Esophagus muscularis mucosa (tissue), 4 donors: ENCODE measurements at regions not wholly inside any gene's neighbourhood (a gene's known extent, or its start where the extent isn't known, plus 50 kb on each side); places are given as distances from the start of the nearest gene placed in this dataset.

Experiments used
- DNase-seq: peaks from one replicate; pipeline ENCODE4 v3.0.0-alpha.2; 2017; ENCODE audit errors: extremely low spot score
- H3K27ac ChIP-seq, 4 donors: fragments of 200-600 bp; sonication (generic); replicated peaks in 1 of 4; 1 replicate in 3 of 4; 2 replicates in 1 of 4; pipeline ENCODE4 v1.5.1; 2016 to 2019; ENCODE audit warnings: mild to moderate bottlenecking in 1 of 4
- H3K27me3 ChIP-seq, 4 donors: fragments of 200-600 bp; sonication (generic); one replicate each; pipeline versions ENCODE4 v1.5.1 to v1.6.0; 2016 to 2019
- H3K36me3 ChIP-seq, 4 donors: fragments of 200-600 bp; sonication (generic); one replicate each; pipeline ENCODE4 v1.5.1; 2016 to 2019
- H3K4me1 ChIP-seq, 4 donors: fragments of 200-600 bp; sonication (generic); one replicate each; pipeline ENCODE4 v1.5.1; 2016 to 2019
- H3K4me3 ChIP-seq, 4 donors: fragments of 200-600 bp; sonication (generic); 1 replicate in 2 of 4; 2 replicates in 2 of 4; pipeline ENCODE4 v1.5.1; 2016 to 2019; ENCODE audit warnings: mild to moderate bottlenecking in 4 of 4, moderate library complexity in 1 of 4
- H3K9me3 ChIP-seq, 4 donors: fragments of 200-600 bp; sonication (generic); 1 replicate in 3 of 4; 2 replicates in 1 of 4; pipeline ENCODE4 v1.5.1; 2016 to 2019
- CTCF ChIP-seq, 3 experiments: fragments of 200-600 bp in 2 of 3; fragments of 450-650 bp in 1 of 3; sonication (generic) in 2 of 3; IDR thresholded peaks; one replicate each; pipeline ENCODE4 v1.5.1; 2017 to 2019; ENCODE audit warnings: antibody characterized with exemption in 3 of 3, mild to moderate bottlenecking in 2 of 3, moderate library complexity in 1 of 3
- EP300 ChIP-seq: sonication (generic); formaldehyde crosslinking; IDR thresholded peaks from one replicate; pipeline ENCODE4 v1.6.1; 2017; ENCODE audit warnings: antibody characterized with exemption
- POLR2A ChIP-seq: fragments of 450-650 bp; IDR thresholded peaks from one replicate; pipeline ENCODE4 v1.6.1; 2017; ENCODE audit warnings: antibody characterized with exemption, moderate library complexity, mild to moderate bottlenecking, low read depth
- POLR2AphosphoS5 ChIP-seq, 2 donors: sonication (generic); formaldehyde crosslinking; IDR thresholded peaks; one replicate each; pipeline ENCODE4 v1.6.1; 2017; ENCODE audit warnings: antibody characterized with exemption in 2 of 2
- whole genome bisulfite sequencing: methylation state at CpG from one replicate; pipeline ENCODE4 v1.1.5; 2018; 5-methylcytosine and 5-hydroxymethylcytosine counted together
- intact Hi-C: fragments of 100-400 bp; cut with DNase I; formaldehyde crosslinking; loops from one replicate; pipeline ENCODE4 v1.15.1; 2023

- intact Hi-C loops: no loop called here
- H3K9me3 ChIP-seq: no peaks in the 10 kb centered on the region
- TF ChIP-seq POLR2A (no peak), EP300 (no peak), POLR2AphosphoS5 (IDR thresholded peaks at IDR 0.05) (no peak), CTCF (IDR thresholded peaks at IDR 0.05) (no peak)
- 92% methylated on average over 7 of the region's 7 CpGs for WGBS
- H3K27me3 ChIP-seq: no peaks in the 10 kb centered on the region
- no peak overlapping the region for H3K4me3 ChIP-seq
- DNase-seq: no peak
- peaks cover 0 to 9% (median 3%) of the 10 kb centered on the region in 4 donors for H3K4me1 ChIP-seq
- H3K36me3 ChIP-seq: no peaks in the 10 kb centered on the region
- no peak overlapping the region for H3K27ac ChIP-seq
Measured at GRCh38 chr20:58580474-58580835, 65.3 kb upstream of the APCDD1L start.

- WGBS: 94% methylated on average over 23 of the region's 23 CpGs
- H3K4me3 ChIP-seq: no peak overlapping the region
- H3K27me3 ChIP-seq: no peaks in the 10 kb centered on the region
- no peaks in the 10 kb centered on the region for H3K9me3 ChIP-seq
- H3K36me3 ChIP-seq: no peaks in the 10 kb centered on the region
- peaks cover 0 to 4% (median under 1%) of the 10 kb centered on the region in 4 donors for H3K4me1 ChIP-seq
- no peak for DNase-seq
- intact Hi-C loops: no loop called here
- TF ChIP-seq CTCF (IDR thresholded peaks at IDR 0.05) (no peak), EP300 (no peak), POLR2AphosphoS5 (IDR thresholded peaks at IDR 0.05) (no peak), POLR2A (no peak)
- H3K27ac ChIP-seq: no peak overlapping the region
Measured at GRCh38 chr20:58579819-58580473, 64.7 kb upstream of the APCDD1L start.

GRCh38 chr20:58579069-58579818 is 64.0 kb upstream of the APCDD1L start:
- no peaks in the 10 kb centered on the region for H3K27me3 ChIP-seq
- H3K4me1 ChIP-seq: no peaks in the 10 kb centered on the region
- no peaks in the 10 kb centered on the region for H3K9me3 ChIP-seq
- intact Hi-C loops: no loop called here
- no peak overlapping the region for H3K4me3 ChIP-seq
- no peak for DNase-seq
- no peaks in the 10 kb centered on the region for H3K36me3 ChIP-seq
- H3K27ac ChIP-seq: no peak overlapping the region
- 93% methylated on average over 15 of the region's 15 CpGs for WGBS
- TF ChIP-seq EP300 (no peak), POLR2AphosphoS5 (IDR thresholded peaks at IDR 0.05) (no peak), POLR2A (no peak), CTCF (IDR thresholded peaks at IDR 0.05) (no peak)

- intact Hi-C loops: no loop called here
- no peaks in the 10 kb centered on the region for H3K9me3 ChIP-seq
Measured at GRCh38 chr20:58577871-58578598, 62.8 kb upstream of the APCDD1L start.

More at GRCh38 chr20:58577871-58578598, 62.8 kb upstream of the APCDD1L start:
- Histone ChIP-seq H3K36me3 (no peaks in the 10 kb centered on the region), H3K27ac (no peak overlapping the region), H3K4me1 (no peaks in the 10 kb centered on the region), H3K4me3 (no peak overlapping the region), H3K27me3 (no peaks in the 10 kb centered on the region)
- 83% methylated on average over 23 of the region's 23 CpGs for WGBS
- no peak for TF ChIP-seq POLR2A
- no peak for TF ChIP-seq POLR2AphosphoS5 (IDR thresholded peaks at IDR 0.05)
- no peak for TF ChIP-seq CTCF (IDR thresholded peaks at IDR 0.05)
- TF ChIP-seq EP300: no peak
- DNase-seq: no peak
